ENCODE measurements at regions not wholly inside any gene's neighbourhood (a gene's known extent, or its start where the extent isn't known, plus 50 kb on each side); places are given as distances from the start of the nearest gene placed in this dataset.

DNA sequence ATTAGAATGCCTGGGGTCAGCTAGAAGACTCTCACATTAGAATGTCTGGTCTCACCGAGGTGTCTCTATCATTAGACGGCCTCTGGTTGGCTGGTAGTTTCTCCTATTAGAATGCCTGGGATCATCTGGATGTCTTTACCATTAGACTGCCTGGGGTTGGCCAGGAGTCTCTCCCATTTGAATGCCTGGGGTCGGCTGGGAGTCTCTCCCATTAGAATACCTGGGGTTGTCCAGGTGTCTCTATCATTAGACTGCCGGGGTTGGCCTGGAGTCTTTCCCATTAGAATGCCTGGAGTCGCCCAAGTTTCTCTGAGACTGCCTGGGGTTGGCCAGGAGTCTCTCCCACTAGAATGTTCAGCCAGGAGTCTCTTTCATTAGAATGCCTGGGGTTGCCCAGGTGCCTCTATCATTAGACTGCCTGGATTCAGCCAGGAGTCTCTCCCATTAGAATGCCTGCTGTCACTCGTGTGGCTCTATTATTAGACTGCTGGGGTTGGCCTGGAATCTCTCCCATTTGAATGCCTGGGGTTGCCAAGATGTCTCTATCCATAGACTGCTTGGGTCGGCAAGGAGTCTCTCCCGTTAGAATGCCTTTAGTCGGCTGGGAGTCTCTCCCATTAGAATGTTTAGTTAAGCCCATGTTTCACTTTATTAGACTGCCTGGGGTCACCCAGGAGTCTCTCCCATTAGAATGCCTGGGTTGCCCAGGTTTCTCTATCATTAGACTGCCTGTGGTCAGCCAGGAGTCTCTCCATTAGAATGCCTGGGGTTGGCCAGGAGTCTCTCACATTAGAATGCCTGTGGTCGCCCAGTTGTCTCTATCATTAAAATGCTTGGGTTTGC lies 1467.8 kb downstream of the UQCRFS1 start:
- Mint-ChIP-seq H3K27ac (no peak overlapping the region), H3K9me3 (peaks cover 1% of the 10 kb centered on the region), H3K36me3 (peaks cover 35% of the 10 kb centered on the region), H3K4me3 (no peak overlapping the region), H3K4me1 (peaks cover 4% of the 10 kb centered on the region), H3K27me3 (no peaks in the 10 kb centered on the region)
- no peak for DNase-seq (ENCODE audit: low spot score in 2 of 2)
- no peak for ATAC-seq (ENCODE audit: low read depth)

DNA sequence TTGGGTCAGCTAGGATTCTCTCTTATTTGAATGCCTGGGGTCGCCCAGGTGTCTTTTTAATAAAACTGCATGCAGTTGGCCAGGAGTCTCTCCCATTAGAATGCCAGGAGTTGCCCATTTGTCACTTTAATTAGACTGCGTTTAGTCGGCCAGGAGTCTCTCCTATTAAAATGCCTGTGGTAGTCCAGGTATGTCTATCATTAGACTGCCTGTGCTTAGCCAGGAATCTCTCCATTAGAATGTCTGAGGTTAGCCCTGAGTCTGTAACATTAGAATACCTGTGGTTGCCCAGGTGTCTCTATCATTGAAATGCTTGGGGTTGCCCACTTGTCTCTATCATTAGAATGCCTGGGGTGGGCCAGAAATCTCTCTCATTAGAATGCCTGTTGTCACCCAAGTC lies 1470.9 kb downstream of the UQCRFS1 start:
- Mint-ChIP-seq H3K4me3 (no peak overlapping the region), H3K9me3 (peaks cover 1% of the 10 kb centered on the region), H3K27ac (no peak overlapping the region), H3K36me3 (peaks cover 56% of the 10 kb centered on the region), H3K27me3 (no peaks in the 10 kb centered on the region), H3K4me1 (peaks cover 4% of the 10 kb centered on the region)
- DNase-seq (ENCODE audit: low spot score in 2 of 2): no peak
- no peak for ATAC-seq (ENCODE audit: low read depth)

DNA sequence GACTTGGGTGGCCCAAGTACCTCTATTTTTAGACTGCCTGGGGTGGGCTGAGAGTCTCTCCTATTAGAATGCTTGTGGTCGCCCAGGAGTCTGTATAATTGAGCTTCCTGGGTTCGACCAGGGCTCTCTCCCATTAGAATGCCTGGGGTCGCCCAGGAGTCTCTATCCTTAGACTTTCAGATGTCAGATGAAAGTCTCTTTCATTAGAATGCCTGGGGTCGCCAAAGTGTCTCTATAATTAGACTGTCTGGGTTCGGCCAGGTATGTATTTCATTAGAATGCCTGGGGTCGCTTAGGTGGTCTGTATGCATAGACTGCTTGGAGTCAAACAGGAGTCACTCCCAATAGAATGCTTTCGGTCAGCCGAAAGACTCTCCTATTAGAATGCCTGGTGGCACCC lies 1471.7 kb downstream of the UQCRFS1 start:
- H3K27ac Mint-ChIP-seq: no peak overlapping the region
- DNase-seq (ENCODE audit: low spot score in 2 of 2) (no peak), ATAC-seq (ENCODE audit: low read depth) (no peak)
- H3K4me1 Mint-ChIP-seq: peaks cover 2% of the 10 kb centered on the region
- H3K36me3 Mint-ChIP-seq: peaks cover 63% of the 10 kb centered on the region
- no peak overlapping the region for H3K4me3 Mint-ChIP-seq
- H3K27me3 Mint-ChIP-seq: no peaks in the 10 kb centered on the region
- H3K9me3 Mint-ChIP-seq: peaks cover 1% of the 10 kb centered on the region

DNA sequence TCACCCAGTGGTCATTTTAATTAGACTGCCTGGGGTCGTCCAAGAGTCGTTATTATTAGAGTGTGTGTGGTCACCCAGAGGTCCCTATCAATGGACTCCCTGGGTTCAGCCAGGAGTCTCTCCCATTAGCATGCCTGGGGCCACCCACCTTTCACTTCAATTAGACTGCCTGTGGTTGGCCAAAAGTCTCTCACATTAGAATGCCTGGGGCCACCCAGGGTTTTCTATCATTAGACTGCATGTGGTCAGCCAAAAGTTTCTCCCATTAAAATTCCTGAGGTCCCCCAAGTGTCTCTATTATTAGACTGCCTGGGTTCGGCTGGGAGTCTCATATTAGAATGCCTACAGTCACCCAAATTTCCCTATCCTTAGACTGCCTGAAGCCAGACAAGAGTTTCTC lies 1472.6 kb downstream of the UQCRFS1 start:
- no peaks in the 10 kb centered on the region for H3K4me1 Mint-ChIP-seq
- DNase-seq (ENCODE audit: low spot score in 2 of 2) (no peak), ATAC-seq (ENCODE audit: low read depth) (no peak)
- no peak overlapping the region for H3K27ac Mint-ChIP-seq
- peaks cover 1% of the 10 kb centered on the region for H3K9me3 Mint-ChIP-seq
- H3K4me3 Mint-ChIP-seq: no peak overlapping the region
- H3K27me3 Mint-ChIP-seq: no peaks in the 10 kb centered on the region
- H3K36me3 Mint-ChIP-seq: peaks cover 62% of the 10 kb centered on the region

DNA sequence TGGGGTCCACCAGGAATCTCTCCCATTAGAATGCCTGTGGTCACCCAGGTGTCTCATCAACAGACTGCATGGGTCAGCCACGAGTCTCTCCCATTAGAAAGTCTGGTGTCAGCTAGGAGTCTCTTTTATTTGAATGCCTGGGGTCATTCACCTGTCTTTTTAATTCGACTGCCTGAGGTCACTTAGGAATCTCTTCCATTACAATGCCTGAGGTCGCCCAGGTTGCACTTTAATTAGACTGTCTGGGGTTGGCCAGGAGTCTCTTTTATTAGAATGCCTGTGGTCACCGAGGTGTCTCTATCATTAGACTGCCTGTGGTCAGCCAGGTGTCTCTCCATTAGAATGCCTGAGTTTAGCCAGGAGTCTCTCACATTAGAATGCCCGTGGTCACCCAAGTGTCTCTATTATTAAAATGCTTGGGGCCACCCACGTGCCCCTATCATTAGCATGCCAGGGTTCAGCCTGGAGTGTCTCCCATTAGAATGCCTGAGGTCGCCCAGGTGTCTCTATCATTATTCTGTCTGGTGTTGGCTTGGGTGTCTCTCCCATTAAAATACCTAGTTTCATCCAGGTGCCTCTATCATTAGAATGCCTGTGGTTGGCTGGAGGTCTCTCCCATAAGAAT lies 1474.3 kb downstream of the UQCRFS1 start:
- no peak overlapping the region for H3K4me3 Mint-ChIP-seq
- no peaks in the 10 kb centered on the region for H3K27me3 Mint-ChIP-seq
- no peak for ATAC-seq (ENCODE audit: low read depth)
- no peak overlapping the region for H3K27ac Mint-ChIP-seq
- no peak for DNase-seq (ENCODE audit: low spot score in 2 of 2)
- H3K36me3 Mint-ChIP-seq: peaks cover 64% of the 10 kb centered on the region
- no peaks in the 10 kb centered on the region for H3K4me1 Mint-ChIP-seq
- peaks cover 1% of the 10 kb centered on the region for H3K9me3 Mint-ChIP-seq

DNA sequence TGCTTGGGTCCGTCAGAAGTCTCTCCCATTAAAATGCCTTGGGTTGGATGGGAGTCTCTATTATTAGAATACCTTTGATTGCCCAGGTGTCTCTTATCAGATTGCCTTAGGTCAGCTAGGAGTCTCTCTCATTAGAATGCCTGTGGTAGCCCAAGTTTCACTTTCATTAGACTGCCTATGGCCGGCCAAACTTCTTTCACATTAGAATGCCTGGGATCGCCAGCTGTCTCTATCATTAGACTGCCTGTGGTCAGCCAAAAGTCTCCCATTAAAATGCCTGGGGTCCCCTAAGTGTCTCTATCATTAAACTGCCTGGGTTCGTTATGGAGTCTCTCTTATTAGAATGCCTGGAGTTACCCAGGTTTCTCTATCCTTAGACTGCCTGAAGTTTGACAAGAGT lies 1476.7 kb downstream of the UQCRFS1 start:
- Mint-ChIP-seq H3K9me3 (peaks cover 1% of the 10 kb centered on the region), H3K36me3 (peaks cover 63% of the 10 kb centered on the region), H3K4me3 (no peak overlapping the region), H3K27ac (no peak overlapping the region), H3K4me1 (no peaks in the 10 kb centered on the region), H3K27me3 (no peaks in the 10 kb centered on the region)
- no peak for DNase-seq (ENCODE audit: low spot score in 2 of 2)
- no peak for ATAC-seq (ENCODE audit: low read depth)

DNA sequence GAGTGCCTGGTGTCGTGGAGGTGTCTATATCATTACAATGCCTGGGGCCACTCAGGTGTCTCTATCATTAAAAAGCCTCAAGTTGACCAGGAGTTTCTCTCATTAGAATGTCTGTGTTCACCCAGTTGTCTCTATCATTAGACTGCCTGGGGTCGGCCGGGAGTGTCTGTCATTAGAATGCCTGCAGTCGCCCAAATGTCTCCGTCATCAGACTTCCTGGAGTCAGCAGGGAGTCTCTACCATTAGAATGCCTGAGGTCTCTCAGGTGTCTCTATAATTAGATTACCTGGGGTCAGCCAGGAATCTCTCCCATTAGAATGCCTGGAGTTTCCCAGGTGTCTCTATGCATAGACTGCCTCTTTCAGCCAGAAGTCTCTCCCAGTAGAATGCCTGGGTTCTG lies 1477.6 kb downstream of the UQCRFS1 start:
- Mint-ChIP-seq H3K36me3 (peaks cover 63% of the 10 kb centered on the region), H3K27me3 (no peaks in the 10 kb centered on the region), H3K4me3 (no peak overlapping the region), H3K9me3 (peaks cover 1% of the 10 kb centered on the region), H3K4me1 (no peaks in the 10 kb centered on the region), H3K27ac (no peak overlapping the region)
- ATAC-seq (ENCODE audit: low read depth) (no peak), DNase-seq (ENCODE audit: low spot score in 2 of 2) (no peak)

DNA sequence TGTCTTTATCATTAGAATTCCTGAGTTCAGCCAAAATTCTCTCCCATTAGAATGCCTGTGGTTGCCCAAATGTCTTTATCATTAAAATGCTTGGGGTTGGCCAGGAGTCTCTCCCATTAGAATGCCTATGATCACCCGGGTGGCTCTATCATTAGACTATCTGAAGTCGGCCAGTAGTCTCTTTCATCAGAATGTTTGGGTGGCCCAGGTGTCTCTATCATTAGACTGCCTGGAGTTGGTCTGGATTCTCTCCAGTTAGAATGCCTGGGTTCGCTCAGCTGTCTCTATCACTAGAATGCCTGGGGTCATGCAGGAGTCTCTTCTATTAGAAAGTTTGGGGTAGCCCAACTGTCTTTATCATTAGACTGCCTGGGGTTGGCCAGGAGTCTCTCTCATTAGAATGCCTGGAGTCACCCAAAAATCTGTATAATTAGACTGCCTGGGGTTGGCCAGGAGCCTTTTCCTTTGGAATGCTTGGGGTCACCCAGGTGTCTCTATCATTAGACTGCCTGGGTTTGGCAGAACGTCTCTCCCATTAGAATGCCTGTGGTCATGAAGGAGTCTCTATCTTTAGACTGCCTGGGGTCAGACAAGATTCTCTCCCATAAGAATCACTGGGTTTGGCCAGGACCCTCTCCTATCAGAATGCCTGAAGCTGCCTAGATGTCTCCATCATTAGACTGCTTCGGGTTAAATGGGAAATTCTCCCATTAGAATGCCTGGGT lies 1478.3 kb downstream of the UQCRFS1 start:
- ATAC-seq (ENCODE audit: low read depth): no peak
- Mint-ChIP-seq H3K4me1 (no peaks in the 10 kb centered on the region), H3K36me3 (peaks cover 57% of the 10 kb centered on the region), H3K9me3 (no peaks in the 10 kb centered on the region), H3K27me3 (no peaks in the 10 kb centered on the region), H3K27ac (no peak overlapping the region), H3K4me3 (no peak overlapping the region)
- DNase-seq (ENCODE audit: low spot score in 2 of 2): no peak

DNA sequence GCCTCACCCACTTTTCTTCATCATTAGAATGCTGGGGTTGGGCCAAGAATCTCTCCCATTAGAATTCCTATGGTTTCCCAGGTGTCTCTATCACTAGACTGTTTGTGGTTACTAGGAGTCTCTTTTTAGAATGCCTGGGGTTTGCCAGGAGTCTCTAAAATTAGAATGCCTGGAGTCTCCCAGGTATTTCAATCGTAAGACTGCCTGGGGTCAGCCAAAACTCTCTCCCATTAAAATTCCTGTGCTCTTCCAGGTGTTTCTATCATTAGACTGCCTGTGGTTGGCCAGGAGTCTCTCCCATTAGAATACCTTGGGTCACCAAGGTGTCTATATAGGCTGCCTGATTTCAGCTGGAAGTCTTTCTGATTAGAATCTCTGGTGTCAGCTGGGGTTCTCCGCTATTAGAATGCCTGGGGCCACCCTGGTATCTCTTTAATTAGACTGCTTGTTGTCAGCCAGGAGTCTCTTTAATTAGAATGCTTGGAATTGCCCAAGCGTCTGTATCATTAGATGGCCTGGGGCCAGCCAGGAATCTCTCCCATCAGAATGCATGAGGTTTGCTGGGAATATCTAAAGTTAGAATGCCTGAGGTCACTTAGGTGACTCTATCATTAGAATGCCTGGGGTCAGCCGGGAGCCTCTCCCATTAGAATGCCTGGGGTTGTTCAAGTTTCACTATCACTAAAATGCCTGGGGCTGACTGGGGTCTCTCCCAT lies 1479.2 kb downstream of the UQCRFS1 start:
- Mint-ChIP-seq H3K27me3 (no peaks in the 10 kb centered on the region), H3K9me3 (no peaks in the 10 kb centered on the region), H3K36me3 (peaks cover 48% of the 10 kb centered on the region), H3K27ac (no peak overlapping the region), H3K4me1 (no peaks in the 10 kb centered on the region), H3K4me3 (no peak overlapping the region)
- DNase-seq (ENCODE audit: low spot score in 2 of 2) (no peak), ATAC-seq (ENCODE audit: low read depth) (no peak)

DNA sequence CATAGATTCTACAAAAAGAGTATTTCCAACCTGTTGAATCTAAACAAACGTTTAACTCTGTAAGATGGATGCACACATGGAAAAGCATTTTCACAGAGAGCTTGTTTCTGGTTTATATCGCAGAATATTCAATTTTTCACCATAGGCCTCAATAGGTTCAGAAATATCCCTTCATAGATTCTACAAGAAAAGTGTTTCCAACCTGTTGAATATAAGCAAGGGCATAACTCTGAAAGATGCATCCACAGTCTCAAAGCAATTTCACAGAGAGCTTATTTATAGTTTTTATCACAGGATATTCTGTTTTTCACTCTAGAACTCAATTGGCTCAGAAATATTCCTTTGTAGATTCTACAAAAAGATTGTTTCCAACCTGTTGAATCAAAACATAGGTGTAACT lies 1483.6 kb downstream of the UQCRFS1 start:
- DNase-seq (ENCODE audit: low spot score in 2 of 2) (no peak), ATAC-seq (ENCODE audit: low read depth) (no peak)
- H3K9me3 Mint-ChIP-seq: no peaks in the 10 kb centered on the region
- H3K4me3 Mint-ChIP-seq: no peak overlapping the region
- H3K27me3 Mint-ChIP-seq: no peaks in the 10 kb centered on the region
- no peak overlapping the region for H3K27ac Mint-ChIP-seq
- H3K4me1 Mint-ChIP-seq: no peaks in the 10 kb centered on the region
- H3K36me3 Mint-ChIP-seq: peaks cover 21% of the 10 kb centered on the region

DNA sequence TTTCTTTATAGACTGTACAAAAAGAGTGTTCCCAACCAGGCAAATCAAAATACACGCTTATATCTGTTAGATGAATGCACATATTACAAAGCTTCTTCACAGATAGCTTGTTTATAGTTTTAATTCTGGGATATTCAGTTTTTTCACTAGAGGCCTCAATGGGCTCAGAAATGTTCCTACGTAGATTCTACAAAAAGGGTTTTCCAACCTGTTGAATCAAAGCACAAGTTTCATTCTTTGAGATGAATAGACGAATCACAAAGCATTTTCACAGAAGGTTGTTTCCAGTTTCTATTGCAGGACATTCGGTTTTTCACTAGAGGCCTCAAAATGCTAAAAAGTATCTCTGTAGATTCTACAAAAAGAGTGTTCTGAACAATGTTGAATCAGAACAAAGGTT lies 1490.3 kb downstream of the UQCRFS1 start:
- no peak overlapping the region for H3K27ac Mint-ChIP-seq

DNA sequence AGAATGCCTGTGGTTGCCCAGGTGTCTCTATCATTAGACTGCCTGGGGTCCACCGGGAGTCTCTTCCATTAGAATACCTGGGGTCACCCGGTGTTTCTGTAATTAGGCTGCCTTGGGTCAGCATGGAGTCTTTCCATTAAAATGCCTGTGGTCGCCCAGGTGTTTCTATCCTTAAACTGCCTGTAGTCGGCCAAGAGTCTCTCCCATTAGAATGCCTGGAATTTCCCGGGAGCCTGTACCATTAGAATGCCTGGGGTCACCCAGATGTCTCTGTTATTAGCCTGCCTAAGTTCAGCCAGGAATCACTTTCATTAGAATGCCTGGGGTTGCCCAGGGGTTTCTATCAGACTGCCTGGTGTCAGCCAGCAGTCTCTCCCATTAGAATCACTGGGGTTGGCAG lies 1492.8 kb downstream of the UQCRFS1 start:
- Mint-ChIP-seq H3K4me1 (no peaks in the 10 kb centered on the region), H3K27ac (no peak overlapping the region), H3K4me3 (no peak overlapping the region), H3K9me3 (no peaks in the 10 kb centered on the region), H3K27me3 (no peaks in the 10 kb centered on the region), H3K36me3 (no peaks in the 10 kb centered on the region)
- no peak for ATAC-seq (ENCODE audit: low read depth)
- DNase-seq (ENCODE audit: low spot score in 2 of 2): no peak

More for the DNA sequence above, 1490.3 kb downstream of the UQCRFS1 start:
- no peaks in the 10 kb centered on the region for H3K36me3 Mint-ChIP-seq
- H3K9me3 Mint-ChIP-seq: no peaks in the 10 kb centered on the region
- ATAC-seq (ENCODE audit: low read depth) (no peak), DNase-seq (ENCODE audit: low spot score in 2 of 2) (no peak)
- no peaks in the 10 kb centered on the region for H3K4me1 Mint-ChIP-seq
- H3K4me3 Mint-ChIP-seq: no peak overlapping the region
- H3K27me3 Mint-ChIP-seq: no peaks in the 10 kb centered on the region

DNA sequence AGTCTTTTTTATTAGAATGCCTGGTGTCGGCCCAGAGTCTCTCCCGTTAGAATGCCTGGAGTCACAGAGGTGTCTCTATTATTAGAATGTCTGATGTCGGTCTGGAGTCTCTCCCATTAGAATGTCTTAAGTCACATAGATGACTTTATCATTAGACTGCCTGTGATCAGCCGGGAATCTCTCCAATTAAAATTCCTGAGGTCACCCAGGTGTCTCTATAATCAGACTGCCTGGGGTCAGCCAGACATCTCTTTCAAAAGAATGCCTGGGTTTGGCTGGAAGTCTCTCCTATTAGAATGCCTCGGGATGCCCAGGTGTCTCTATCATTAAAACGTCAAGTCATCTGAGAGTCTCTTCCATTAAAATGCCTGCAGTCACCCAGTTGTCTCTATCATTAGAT lies 1493.9 kb downstream of the UQCRFS1 start:
- H3K4me1 Mint-ChIP-seq: no peaks in the 10 kb centered on the region
- no peak for DNase-seq (ENCODE audit: low spot score in 2 of 2)
- no peaks in the 10 kb centered on the region for H3K9me3 Mint-ChIP-seq

DNA sequence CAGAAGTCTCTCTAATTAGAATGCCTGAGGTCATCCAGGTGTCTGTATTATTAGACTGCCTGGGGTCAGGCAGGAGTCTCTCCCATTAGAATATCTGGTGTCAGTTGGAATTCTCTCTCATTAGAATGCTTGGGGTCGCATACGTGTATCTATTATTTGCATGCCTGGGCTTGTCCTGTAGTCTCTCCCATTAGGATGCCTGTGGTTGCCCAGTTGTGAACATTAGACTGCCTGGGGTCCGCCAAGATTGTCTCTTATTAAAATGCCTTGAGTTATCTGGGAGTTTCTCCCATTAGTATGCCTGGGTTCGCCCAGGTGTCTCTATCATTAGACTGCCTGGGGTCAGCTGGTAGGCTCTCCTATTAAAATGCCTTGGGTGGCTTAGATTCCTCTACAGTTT lies 1494.7 kb downstream of the UQCRFS1 start:
- Mint-ChIP-seq H3K4me3 (no peak overlapping the region), H3K4me1 (no peaks in the 10 kb centered on the region), H3K36me3 (no peaks in the 10 kb centered on the region), H3K9me3 (no peaks in the 10 kb centered on the region), H3K27me3 (no peaks in the 10 kb centered on the region), H3K27ac (no peak overlapping the region)
- no peak for ATAC-seq (ENCODE audit: low read depth)
- DNase-seq (ENCODE audit: low spot score in 2 of 2): no peak

More for the DNA sequence above, 1493.9 kb downstream of the UQCRFS1 start:
- no peak for ATAC-seq (ENCODE audit: low read depth)
- Mint-ChIP-seq H3K4me3 (no peak overlapping the region), H3K36me3 (no peaks in the 10 kb centered on the region), H3K27me3 (no peaks in the 10 kb centered on the region), H3K27ac (no peak overlapping the region)

Data from memory B cell (primary cell).